ENCODE measurements at regions not wholly inside any gene's neighbourhood (a gene's known extent, or its start where the extent isn't known, plus 50 kb on each side); places are given as distances from the start of the nearest gene placed in this dataset.

- TF ChIP-seq, protein P1, sequence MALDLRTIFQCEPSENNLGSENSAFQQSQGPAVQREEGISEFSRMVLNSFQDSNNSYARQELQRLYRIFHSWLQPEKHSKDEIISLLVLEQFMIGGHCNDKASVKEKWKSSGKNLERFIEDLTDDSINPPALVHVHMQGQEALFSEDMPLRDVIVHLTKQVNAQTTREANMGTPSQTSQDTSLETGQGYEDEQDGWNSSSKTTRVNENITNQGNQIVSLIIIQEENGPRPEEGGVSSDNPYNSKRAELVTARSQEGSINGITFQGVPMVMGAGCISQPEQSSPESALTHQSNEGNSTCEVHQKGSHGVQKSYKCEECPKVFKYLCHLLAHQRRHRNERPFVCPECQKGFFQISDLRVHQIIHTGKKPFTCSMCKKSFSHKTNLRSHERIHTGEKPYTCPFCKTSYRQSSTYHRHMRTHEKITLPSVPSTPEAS (tag by site-specific recombination; IDR thresholded peaks at IDR 0.05), result no peak
- TF ChIP-seq ZNF776 (tag by site-specific recombination; IDR thresholded peaks at IDR 0.05; ENCODE audit: borderline replicate concordance), result no peak
- no peak for TF ChIP-seq ZSCAN23 (tag by site-specific recombination; IDR thresholded peaks at IDR 0.05)
- TF ChIP-seq ZNF670 (tag by site-specific recombination; IDR thresholded peaks at IDR 0.05; ENCODE audit: low read depth), result no peak
- TF ChIP-seq ZNF701 (tag by site-specific recombination; IDR thresholded peaks at IDR 0.05), result no peak
- no peak for TF ChIP-seq PRDM10 (tag by site-specific recombination; IDR thresholded peaks at IDR 0.05)
- TF ChIP-seq ZNF302 (tag by site-specific recombination; IDR thresholded peaks at IDR 0.05; ENCODE audit: low read depth), result no peak
- no peak for TF ChIP-seq ZNF785 (tag by site-specific recombination; IDR thresholded peaks at IDR 0.05)
- no peak for TF ChIP-seq ZNF26 (tag by site-specific recombination; IDR thresholded peaks at IDR 0.05)
- TF ChIP-seq ZNF24 (tag by site-specific recombination; IDR thresholded peaks at IDR 0.05), result no peak
- TF ChIP-seq ZNF707 (tag by site-specific recombination; IDR thresholded peaks at IDR 0.05), result no peak
- TF ChIP-seq ZNF416 (tag by site-specific recombination; IDR thresholded peaks at IDR 0.05), result no peak
- no peak for TF ChIP-seq ZNF792 (tag by site-specific recombination; IDR thresholded peaks at IDR 0.05)
- TF ChIP-seq TRIM28 (IDR thresholded peaks at IDR 0.05; ENCODE audit: borderline replicate concordance, low read length), result no peak
- no peak for TF ChIP-seq OSR2 (tag by site-specific recombination; IDR thresholded peaks at IDR 0.05)
These were observed 464.8 kb upstream of the CDH4 start (continued) for GRCh38 chr20:60787276-60787675.

GRCh38 chr20:60788070-60788469 is 464.0 kb upstream of the CDH4 start:
- H3K27ac ChIP-seq (ENCODE audit: extremely low read depth, low read depth, low read length), result no peak overlapping the region
- H3K4me3 ChIP-seq (ENCODE audit: low read depth, low read length), result no peak overlapping the region
- POLR2A ChIA-PET, result no interaction called here
- no peaks in the 10 kb centered on the region for H3K36me3 ChIP-seq (ENCODE audit: control insufficient read depth in 2 of 2, insufficient read depth in 1 of 2, low read length in 2 of 2)
- TF ChIP-seq KLF7 (tag by site-specific recombination; IDR thresholded peaks at IDR 0.05; ENCODE audit: borderline replicate concordance) (no peak), ZNF19 (tag by site-specific recombination; IDR thresholded peaks at IDR 0.05; ENCODE audit: low read depth) (no peak), ZNF707 (tag by site-specific recombination; IDR thresholded peaks at IDR 0.05) (no peak), GLI4 (tag by site-specific recombination; IDR thresholded peaks at IDR 0.05) (no peak)
- CTCF ChIA-PET, result interaction anchor here (0.6 kb wide), 1 partner anchor 1101 kb away, joined by 3 read pairs; no protein-coding TSS in a partner anchor
- no peaks in the 10 kb centered on the region for H3K4me1 ChIP-seq (ENCODE audit: control insufficient read depth, insufficient read depth, low read length)
- no peaks in the 10 kb centered on the region for H3K9me3 ChIP-seq (ENCODE audit: control insufficient read depth, insufficient read depth, low read depth, low read length)

GRCh38 chr20:60789399-60789798 is 462.7 kb upstream of the CDH4 start:
- POLR2A ChIA-PET, result no interaction called here
- H3K4me3 ChIP-seq (ENCODE audit: low read depth, low read length), result no peak overlapping the region
- CTCF ChIA-PET, result no interaction called here
- no peaks in the 10 kb centered on the region for H3K9me3 ChIP-seq (ENCODE audit: control insufficient read depth, insufficient read depth, low read depth, low read length)
- no peaks in the 10 kb centered on the region for H3K36me3 ChIP-seq (ENCODE audit: control insufficient read depth in 2 of 2, insufficient read depth in 1 of 2, low read length in 2 of 2)
- H3K4me1 ChIP-seq (ENCODE audit: control insufficient read depth, insufficient read depth, low read length), result no peaks in the 10 kb centered on the region
- no peak overlapping the region for H3K27ac ChIP-seq (ENCODE audit: extremely low read depth, low read depth, low read length)
- TF ChIP-seq ZNF248 (tag by site-specific recombination; IDR thresholded peaks at IDR 0.05) (no peak), ZSCAN16 (tag by site-specific recombination; IDR thresholded peaks at IDR 0.05) (no peak), ZFP37 (tag by site-specific recombination; IDR thresholded peaks at IDR 0.05) (no peak), ZNF350 (tag by site-specific recombination; IDR thresholded peaks at IDR 0.05) (no peak), ZNF530 (tag by site-specific recombination; IDR thresholded peaks at IDR 0.05; ENCODE audit: low read depth) (no peak), ZNF324 (tag by site-specific recombination; IDR thresholded peaks at IDR 0.05) (no peak), ZNF174 (tag by site-specific recombination; IDR thresholded peaks at IDR 0.05) (no peak), EGR2 (tag by site-specific recombination; IDR thresholded peaks at IDR 0.05; ENCODE audit: low read depth) (no peak), TRIM28 (IDR thresholded peaks at IDR 0.05; ENCODE audit: borderline replicate concordance, low read length) (no peak), ZNF48 (tag by site-specific recombination; IDR thresholded peaks at IDR 0.05) (no peak), ZEB2 (tag by site-specific recombination; IDR thresholded peaks at IDR 0.05) (no peak), ZNF521 (tag by site-specific recombination; IDR thresholded peaks at IDR 0.05) (no peak)
- TF ChIP-seq, protein P2, sequence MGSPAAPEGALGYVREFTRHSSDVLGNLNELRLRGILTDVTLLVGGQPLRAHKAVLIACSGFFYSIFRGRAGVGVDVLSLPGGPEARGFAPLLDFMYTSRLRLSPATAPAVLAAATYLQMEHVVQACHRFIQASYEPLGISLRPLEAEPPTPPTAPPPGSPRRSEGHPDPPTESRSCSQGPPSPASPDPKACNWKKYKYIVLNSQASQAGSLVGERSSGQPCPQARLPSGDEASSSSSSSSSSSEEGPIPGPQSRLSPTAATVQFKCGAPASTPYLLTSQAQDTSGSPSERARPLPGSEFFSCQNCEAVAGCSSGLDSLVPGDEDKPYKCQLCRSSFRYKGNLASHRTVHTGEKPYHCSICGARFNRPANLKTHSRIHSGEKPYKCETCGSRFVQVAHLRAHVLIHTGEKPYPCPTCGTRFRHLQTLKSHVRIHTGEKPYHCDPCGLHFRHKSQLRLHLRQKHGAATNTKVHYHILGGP (tag by site-specific recombination; IDR thresholded peaks at IDR 0.05), result no peak

Data from HEK293 (cell line).